OCI-LY1 (cell line): ENCODE measurements at regions not wholly inside any gene's neighbourhood (a gene's known extent, or its start where the extent isn't known, plus 50 kb on each side); places are given as distances from the start of the nearest gene placed in this dataset.

ENCODE experiments used
- H2AFZ ChIP-seq: fragments of 200-600 bp; sonication (generic), shearing (Covaris generic); 2 replicates; pipeline ENCODE4 v1.6.0; 2014; ENCODE audit warnings: antibody characterized with exemption, mild to moderate bottlenecking, low read length
- H3F3A ChIP-seq: fragments of 200-600 bp; sonication (generic), shearing (Covaris generic); 2 replicates; pipeline ENCODE4 v1.6.0; 2014; ENCODE audit warnings: mild to moderate bottlenecking, antibody characterized with exemption, low read length, moderate library complexity; ENCODE audit not compliant: insufficient read depth
- H3K27ac ChIP-seq: fragments of 200-600 bp; sonication (generic); 2 replicates; pipeline ENCODE4 v1.5.1; 2014; ENCODE audit warnings: low read length, mixed run types, mild to moderate bottlenecking, low read depth; ENCODE audit not compliant: poor library complexity, severe bottlenecking
- H3K27me3 ChIP-seq: fragments of 200-600 bp; sonication (generic); 2 replicates; pipeline ENCODE4 v1.6.0; 2014; ENCODE audit warnings: antibody characterized with exemption, mild to moderate bottlenecking, low read length, moderate library complexity; ENCODE audit not compliant: insufficient read depth
- H3K36me3 ChIP-seq: fragments of 200-600 bp; sonication (generic); 2 replicates; pipeline ENCODE4 v1.6.1; 2014; ENCODE audit warnings: mild to moderate bottlenecking, antibody characterized with exemption, low read length, moderate library complexity, mixed read lengths; ENCODE audit not compliant: insufficient read depth
- H3K4me1 ChIP-seq: fragments of 200-600 bp; sonication (generic); 2 replicates; pipeline ENCODE4 v1.5.1; 2014; ENCODE audit warnings: mild to moderate bottlenecking, low read length, moderate library complexity; ENCODE audit not compliant: insufficient read depth, severe bottlenecking
- H3K4me2 ChIP-seq: fragments of 200-600 bp; sonication (generic), shearing (Covaris generic); 2 replicates; pipeline ENCODE4 v1.6.1; 2014; ENCODE audit warnings: low read length
- H3K4me3 ChIP-seq: fragments of 200-600 bp; sonication (generic); 2 replicates; pipeline ENCODE4 v1.5.1; 2014; ENCODE audit warnings: low read length, low read depth, mild to moderate bottlenecking, mixed read lengths; ENCODE audit not compliant: poor library complexity, severe bottlenecking
- H3K79me2 ChIP-seq: fragments of 200-600 bp; shearing (Covaris generic); 2 replicates; pipeline ENCODE4 v1.6.1; 2016; ENCODE audit warnings: mixed run types, low read length, mixed read lengths; ENCODE audit not compliant: insufficient read depth
- H3K9ac ChIP-seq: fragments of 200-600 bp; sonication (generic), shearing (Covaris generic); 2 replicates; pipeline ENCODE4 v1.6.1; 2014; ENCODE audit warnings: mild to moderate bottlenecking, low read length, mixed read lengths
- H3K9me2 ChIP-seq: fragments of 200-600 bp; sonication (generic), shearing (Covaris generic); 2 replicates; pipeline ENCODE4 v1.6.1; 2014; ENCODE audit warnings: low read depth, mild to moderate bottlenecking, low read length, mixed read lengths
- H3K9me3 ChIP-seq: fragments of 200-600 bp; shearing (Covaris generic); 2 replicates; pipeline ENCODE4 v1.6.1; 2014; ENCODE audit warnings: low read length, mixed read lengths
- H4K20me1 ChIP-seq: fragments of 200-600 bp; sonication (generic), shearing (Covaris generic); 2 replicates; pipeline ENCODE4 v1.6.0; 2016; ENCODE audit warnings: mild to moderate bottlenecking, low read length; ENCODE audit not compliant: insufficient read depth
- EZH2 ChIP-seq: fragments of 200-600 bp; sonication (generic), shearing (Covaris generic); IDR thresholded peaks from 2 replicates; pipeline ENCODE4 v1.8.0; 2017; ENCODE audit warnings: borderline replicate concordance, mixed run types, mild to moderate bottlenecking, antibody characterized with exemption, low read length, moderate library complexity, mixed read lengths
- TF ChIP-seq, protein P1 (sequence below): fragments of 200-600 bp; sonication (generic), shearing (Covaris generic); IDR thresholded peaks from 2 replicates; pipeline ENCODE4 v1.5.1; 2017; ENCODE audit warnings: mild to moderate bottlenecking, antibody characterized with exemption, low read length, moderate library complexity, mixed read lengths

DNA sequence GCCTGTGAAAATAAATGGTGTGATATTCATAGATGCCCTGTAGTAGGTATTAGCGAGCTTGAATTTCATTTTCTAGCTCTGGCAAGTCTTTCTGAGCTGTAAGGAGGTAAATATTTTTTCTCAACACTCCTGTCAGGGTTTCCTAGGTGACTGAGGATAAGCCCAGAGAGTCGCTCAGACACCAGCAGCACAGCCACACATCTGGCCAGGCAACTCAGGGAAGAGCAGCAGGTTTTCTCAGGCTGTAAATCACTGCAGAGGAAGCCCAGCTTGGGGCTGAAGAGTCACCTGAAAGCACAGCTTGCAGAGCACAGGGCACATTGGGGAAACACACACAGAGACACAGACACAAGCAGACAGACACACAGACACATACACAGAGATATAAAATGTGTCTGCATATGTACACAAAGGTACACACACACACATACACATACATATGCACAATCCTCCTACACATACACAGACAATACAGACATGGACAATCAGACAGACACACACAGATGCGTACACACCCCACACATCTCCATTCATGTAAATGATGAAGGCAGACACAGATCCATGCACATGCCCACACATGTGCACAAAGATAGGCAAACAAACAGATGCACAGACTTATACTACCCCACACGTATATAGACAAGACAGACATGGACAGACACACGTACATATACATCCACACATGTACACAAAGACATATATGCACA, 232.0 kb upstream of the TMTC1 start:
- Histone ChIP-seq H3K36me3 (no peaks in the 10 kb centered on the region), H3K9ac (no peak overlapping the region), H3K4me1 (no peaks in the 10 kb centered on the region), H3K27me3 (no peaks in the 10 kb centered on the region), H4K20me1 (no peaks in the 10 kb centered on the region), H3K4me2 (no peak overlapping the region), H3K27ac (no peak overlapping the region), H3K4me3 (no peak overlapping the region), H3K9me2 (no peaks in the 10 kb centered on the region), H2AFZ (no peak overlapping the region), H3F3A (no peaks in the 10 kb centered on the region), H3K9me3 (no peaks in the 10 kb centered on the region), H3K79me2 (no peaks in the 10 kb centered on the region)
- no peak for TF ChIP-seq EZH2
- TF ChIP-seq, protein P1, sequence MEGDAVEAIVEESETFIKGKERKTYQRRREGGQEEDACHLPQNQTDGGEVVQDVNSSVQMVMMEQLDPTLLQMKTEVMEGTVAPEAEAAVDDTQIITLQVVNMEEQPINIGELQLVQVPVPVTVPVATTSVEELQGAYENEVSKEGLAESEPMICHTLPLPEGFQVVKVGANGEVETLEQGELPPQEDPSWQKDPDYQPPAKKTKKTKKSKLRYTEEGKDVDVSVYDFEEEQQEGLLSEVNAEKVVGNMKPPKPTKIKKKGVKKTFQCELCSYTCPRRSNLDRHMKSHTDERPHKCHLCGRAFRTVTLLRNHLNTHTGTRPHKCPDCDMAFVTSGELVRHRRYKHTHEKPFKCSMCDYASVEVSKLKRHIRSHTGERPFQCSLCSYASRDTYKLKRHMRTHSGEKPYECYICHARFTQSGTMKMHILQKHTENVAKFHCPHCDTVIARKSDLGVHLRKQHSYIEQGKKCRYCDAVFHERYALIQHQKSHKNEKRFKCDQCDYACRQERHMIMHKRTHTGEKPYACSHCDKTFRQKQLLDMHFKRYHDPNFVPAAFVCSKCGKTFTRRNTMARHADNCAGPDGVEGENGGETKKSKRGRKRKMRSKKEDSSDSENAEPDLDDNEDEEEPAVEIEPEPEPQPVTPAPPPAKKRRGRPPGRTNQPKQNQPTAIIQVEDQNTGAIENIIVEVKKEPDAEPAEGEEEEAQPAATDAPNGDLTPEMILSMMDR = no peak

DNA sequence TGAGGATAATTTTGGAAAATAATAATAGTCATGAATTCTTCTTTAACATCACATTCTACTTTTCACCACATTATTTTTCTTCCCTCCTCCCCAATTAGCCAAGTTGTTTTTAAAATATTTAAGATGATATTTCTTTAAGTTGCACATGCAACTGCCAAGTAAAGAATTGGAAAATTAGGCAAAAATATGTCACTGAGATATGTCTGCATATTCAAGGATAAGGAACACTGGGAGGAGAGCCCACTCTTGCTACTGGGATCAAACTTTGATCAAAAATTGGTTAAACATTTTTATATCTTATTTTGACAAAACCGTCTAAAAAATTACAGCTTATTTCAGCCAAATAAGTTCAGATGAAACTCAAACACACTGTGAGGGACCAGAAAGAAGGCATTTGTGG, 231.2 kb upstream of the TMTC1 start:
- Histone ChIP-seq H3K9me3 (no peaks in the 10 kb centered on the region), H3K27ac (no peak overlapping the region), H3K9ac (no peak overlapping the region), H3K27me3 (no peaks in the 10 kb centered on the region), H3K36me3 (no peaks in the 10 kb centered on the region), H3F3A (no peaks in the 10 kb centered on the region), H2AFZ (no peak overlapping the region), H3K79me2 (no peaks in the 10 kb centered on the region), H3K4me1 (no peaks in the 10 kb centered on the region), H3K4me2 (no peak overlapping the region), H3K9me2 (no peaks in the 10 kb centered on the region), H4K20me1 (no peaks in the 10 kb centered on the region), H3K4me3 (no peak overlapping the region)
- TF ChIP-seq EZH2 = no peak
- TF ChIP-seq, protein P1 = no peak

DNA sequence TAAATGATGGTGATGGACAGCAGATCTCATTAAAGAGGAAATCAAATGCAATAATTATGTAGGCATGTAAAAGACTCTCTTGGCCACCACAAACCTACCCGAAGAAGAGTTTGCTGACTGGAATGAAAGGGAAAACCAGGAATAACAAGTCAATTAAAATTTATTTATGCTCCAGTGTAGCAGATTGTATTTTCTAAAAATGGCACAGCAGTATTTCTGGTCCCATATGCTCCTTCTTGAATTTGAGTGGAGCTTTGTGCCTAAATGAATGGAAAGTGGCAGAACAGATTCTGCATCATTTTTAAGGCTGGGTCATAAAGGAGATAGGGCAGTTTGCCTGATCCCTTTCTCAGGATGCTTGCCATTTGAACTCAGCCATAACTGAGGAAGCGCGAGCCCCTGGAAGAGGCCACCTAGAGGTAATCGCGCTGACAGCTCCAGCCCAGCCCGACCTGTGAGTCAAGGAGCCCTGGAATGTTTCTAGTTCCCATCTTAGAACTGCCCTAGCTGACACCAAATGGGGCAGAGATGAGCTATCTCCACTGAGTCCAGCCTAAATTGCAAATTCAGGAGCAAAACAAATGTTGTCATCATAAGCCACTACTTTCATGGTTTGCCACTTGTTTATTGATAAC, 229.2 kb upstream of the TMTC1 start:
- H3K27ac ChIP-seq = no peak overlapping the region
- no peaks in the 10 kb centered on the region for H3K36me3 ChIP-seq
- no peak overlapping the region for H3K4me2 ChIP-seq
- no peak overlapping the region for H3K4me3 ChIP-seq
- no peaks in the 10 kb centered on the region for H3K4me1 ChIP-seq
- no peak overlapping the region for H3K9ac ChIP-seq
- no peaks in the 10 kb centered on the region for H3K9me3 ChIP-seq
- no peaks in the 10 kb centered on the region for H3F3A ChIP-seq
- no peaks in the 10 kb centered on the region for H3K79me2 ChIP-seq
- H3K27me3 ChIP-seq = no peaks in the 10 kb centered on the region
- H4K20me1 ChIP-seq = no peaks in the 10 kb centered on the region
- TF ChIP-seq EZH2 = no peak
- TF ChIP-seq, protein P1 = no peak
- H2AFZ ChIP-seq = no peak overlapping the region
- H3K9me2 ChIP-seq = no peaks in the 10 kb centered on the region
